ENCODE measurements at regions not wholly inside any gene's neighbourhood (a gene's known extent, or its start where the extent isn't known, plus 50 kb on each side); places are given as distances from the start of the nearest gene placed in this dataset.

GRCh38 chr3:1600700-1601418 is 497.8 kb upstream of the CNTN4 start:
- no peak overlapping the region for H3K4me3 ChIP-seq (ENCODE audit: low read depth, low read length)
- TF ChIP-seq, protein P1, sequence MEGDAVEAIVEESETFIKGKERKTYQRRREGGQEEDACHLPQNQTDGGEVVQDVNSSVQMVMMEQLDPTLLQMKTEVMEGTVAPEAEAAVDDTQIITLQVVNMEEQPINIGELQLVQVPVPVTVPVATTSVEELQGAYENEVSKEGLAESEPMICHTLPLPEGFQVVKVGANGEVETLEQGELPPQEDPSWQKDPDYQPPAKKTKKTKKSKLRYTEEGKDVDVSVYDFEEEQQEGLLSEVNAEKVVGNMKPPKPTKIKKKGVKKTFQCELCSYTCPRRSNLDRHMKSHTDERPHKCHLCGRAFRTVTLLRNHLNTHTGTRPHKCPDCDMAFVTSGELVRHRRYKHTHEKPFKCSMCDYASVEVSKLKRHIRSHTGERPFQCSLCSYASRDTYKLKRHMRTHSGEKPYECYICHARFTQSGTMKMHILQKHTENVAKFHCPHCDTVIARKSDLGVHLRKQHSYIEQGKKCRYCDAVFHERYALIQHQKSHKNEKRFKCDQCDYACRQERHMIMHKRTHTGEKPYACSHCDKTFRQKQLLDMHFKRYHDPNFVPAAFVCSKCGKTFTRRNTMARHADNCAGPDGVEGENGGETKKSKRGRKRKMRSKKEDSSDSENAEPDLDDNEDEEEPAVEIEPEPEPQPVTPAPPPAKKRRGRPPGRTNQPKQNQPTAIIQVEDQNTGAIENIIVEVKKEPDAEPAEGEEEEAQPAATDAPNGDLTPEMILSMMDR (conservative IDR thresholded peaks at IDR 0.05; ENCODE audit: low read depth, low read length) = no peak
- no peak for DNase-seq (ENCODE audit: low read depth)

DNA sequence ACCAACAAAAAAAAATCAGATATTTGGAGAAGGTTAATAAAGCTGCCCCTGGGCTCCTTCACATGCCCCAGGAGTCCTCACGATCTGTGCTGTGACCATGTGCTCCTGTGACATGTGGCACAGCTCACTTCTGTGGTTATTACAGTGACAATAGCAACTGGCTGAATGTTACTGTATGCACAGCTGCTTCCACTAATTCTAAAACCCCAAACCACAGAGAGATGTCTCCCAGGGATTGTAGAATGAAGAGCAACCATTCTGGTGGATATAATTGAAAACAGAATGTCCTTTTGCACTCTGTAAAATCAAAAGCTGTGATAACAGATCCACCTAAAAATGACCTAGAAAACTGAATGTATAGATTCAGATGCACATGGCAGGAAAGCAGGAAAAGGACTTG is 489.2 kb upstream of the CNTN4 start:
- TF ChIP-seq, protein P1 (conservative IDR thresholded peaks at IDR 0.05; ENCODE audit: low read depth, low read length) = no peak
- H3K4me3 ChIP-seq (ENCODE audit: low read depth, low read length) = no peak overlapping the region
- no peak for DNase-seq (ENCODE audit: low read depth)

- no peak for DNase-seq (ENCODE audit: low read depth)
- H3K4me3 ChIP-seq (ENCODE audit: low read depth, low read length) = no peak overlapping the region
- TF ChIP-seq, protein P1 (conservative IDR thresholded peaks at IDR 0.05; ENCODE audit: low read depth, low read length) = peak; percentile 18
These were observed 486.8 kb upstream of the CNTN4 start for GRCh38 chr3:1611824-1612223.

DNA sequence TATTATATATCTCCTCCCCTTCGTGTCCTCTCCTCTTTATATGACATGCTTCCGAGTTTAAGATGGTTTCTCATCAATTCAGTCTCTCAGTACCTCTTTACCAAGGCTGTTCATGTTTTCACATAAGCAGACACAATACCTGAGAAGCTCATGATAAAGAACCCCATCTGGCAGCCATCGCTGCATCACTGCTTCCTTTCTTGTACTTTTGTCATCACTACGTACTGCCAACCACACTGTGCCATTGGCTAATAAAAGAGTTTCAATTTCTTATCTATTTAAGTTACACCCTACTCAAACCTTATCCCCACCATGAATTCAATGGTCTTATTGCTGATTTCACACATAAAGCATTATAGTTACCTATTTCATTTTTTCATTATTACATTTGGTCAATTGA is 484.7 kb upstream of the CNTN4 start:
- TF ChIP-seq, protein P1 (conservative IDR thresholded peaks at IDR 0.05; ENCODE audit: low read depth, low read length) = no peak
- DNase-seq (ENCODE audit: low read depth) = no peak
- H3K4me3 ChIP-seq (ENCODE audit: low read depth, low read length) = no peak overlapping the region

- no peak overlapping the region for H3K4me3 ChIP-seq (ENCODE audit: low read depth, low read length)
- no peak for DNase-seq (ENCODE audit: low read depth)
- TF ChIP-seq, protein P1 (conservative IDR thresholded peaks at IDR 0.05; ENCODE audit: low read depth, low read length) = no peak
These were observed 481.9 kb upstream of the CNTN4 start for GRCh38 chr3:1616744-1617143.

- no peak overlapping the region for H3K4me3 ChIP-seq (ENCODE audit: low read depth, low read length)
- TF ChIP-seq, protein P1 (conservative IDR thresholded peaks at IDR 0.05; ENCODE audit: low read depth, low read length) = no peak
- no peak for DNase-seq (ENCODE audit: low read depth)
These were observed 474.8 kb upstream of the CNTN4 start for GRCh38 chr3:1623896-1624295.

- TF ChIP-seq, protein P1 (conservative IDR thresholded peaks at IDR 0.05; ENCODE audit: low read depth, low read length) = no peak
- no peak overlapping the region for H3K4me3 ChIP-seq (ENCODE audit: low read depth, low read length)
- DNase-seq (ENCODE audit: low read depth) = no peak
These were observed 466.5 kb upstream of the CNTN4 start for GRCh38 chr3:1632128-1632527.

Data from epithelial cell of proximal tubule (primary cell).